Inferior parietal cortex (tissue), 1 donor: ENCODE measurements at regions not wholly inside any gene's neighbourhood (a gene's known extent, or its start where the extent isn't known, plus 50 kb on each side); places are given as distances from the start of the nearest gene placed in this dataset.
"Not testable (repeated sequence)": the region's sequence is repeated elsewhere in the genome, so short reads cannot be mapped to it uniquely, and the experiment has no call there.

ENCODE experiments used
- DNase-seq: peaks from one replicate; pipeline ENCODE4 v3.0.0-alpha.2; 2016; ENCODE audit errors: extremely low spot score

DNA sequence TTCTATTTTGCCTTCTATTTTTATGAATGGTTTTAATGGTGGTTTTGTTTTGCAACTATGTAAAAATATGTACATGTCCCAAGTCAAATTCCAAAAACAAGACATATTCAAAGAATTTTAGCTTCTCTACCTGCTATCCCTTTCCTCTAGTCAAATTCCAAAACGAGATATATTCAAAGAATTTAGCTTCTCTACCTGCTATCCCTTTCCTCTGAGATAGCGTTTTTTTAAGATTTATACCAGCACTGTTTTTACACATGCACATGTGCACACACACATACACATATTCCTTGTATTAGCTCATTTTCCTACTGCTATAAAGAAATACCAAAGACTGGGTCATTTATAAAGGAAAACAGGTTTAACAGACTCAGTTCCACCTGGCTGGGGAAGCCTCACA, 199.1 kb upstream of the ARL4C start:
- no peak for DNase-seq

DNA sequence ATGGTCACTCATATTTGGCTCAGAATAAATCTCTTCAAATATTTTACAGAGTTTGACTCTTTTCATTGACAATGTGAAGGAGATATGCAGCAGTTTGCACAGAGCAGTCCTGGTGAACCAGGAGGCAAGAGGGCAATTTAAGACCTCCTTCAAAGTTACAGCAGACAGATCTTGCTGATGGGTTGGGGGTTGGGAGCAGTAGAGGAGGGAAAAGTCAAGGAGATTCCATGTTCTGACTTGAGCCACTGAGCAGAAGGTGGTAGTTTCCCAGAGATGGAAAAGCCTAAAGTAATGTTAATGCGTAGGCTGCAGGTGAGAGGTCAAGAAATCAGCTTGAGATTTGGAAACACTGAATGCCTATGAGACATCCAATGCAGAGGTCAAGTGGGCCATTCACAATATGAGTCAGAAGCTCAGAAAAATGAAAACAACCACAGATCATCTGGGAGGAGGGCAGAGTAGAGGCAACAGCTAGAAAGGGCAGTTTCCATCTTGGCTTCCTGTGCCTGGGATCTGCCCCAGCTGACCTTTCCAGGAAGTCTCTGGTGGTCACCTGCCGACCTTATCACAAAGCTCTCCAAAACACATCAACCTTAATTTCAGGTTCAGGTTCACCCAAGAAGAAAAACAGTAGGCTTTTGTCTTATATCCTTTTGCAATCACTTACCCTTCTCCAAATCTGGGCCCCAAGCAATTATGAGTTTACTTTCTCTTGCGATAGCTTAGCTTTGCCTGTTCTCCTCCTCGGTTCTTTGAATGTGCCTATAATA, 197.5 kb upstream of the ARL4C start:
- DNase-seq: no peak

DNA sequence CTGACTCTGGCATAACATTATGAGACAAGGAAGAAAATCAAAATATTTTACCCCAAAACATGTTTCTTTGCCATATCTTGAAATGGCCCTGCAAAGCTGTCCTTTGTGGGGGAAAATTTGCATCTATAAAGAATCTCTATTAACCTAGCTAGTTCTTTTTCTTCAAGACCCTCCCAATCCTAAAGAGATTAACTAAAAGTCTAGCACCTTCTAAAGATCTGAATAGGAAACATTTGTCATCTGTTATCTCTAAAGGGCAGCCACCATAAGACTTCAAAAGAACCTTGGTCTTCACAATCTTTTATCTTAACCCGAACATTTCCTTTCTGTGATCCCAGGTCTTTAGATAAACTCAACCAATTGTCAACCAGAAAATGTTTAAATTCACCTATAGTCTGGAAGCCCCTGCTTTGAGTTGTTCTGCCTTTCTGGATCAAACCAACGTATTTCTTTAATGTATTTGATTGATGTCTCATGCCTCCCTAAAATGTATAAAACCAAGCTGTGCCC, 196.9 kb upstream of the ARL4C start:
- DNase-seq: not testable (repeated sequence)

DNA sequence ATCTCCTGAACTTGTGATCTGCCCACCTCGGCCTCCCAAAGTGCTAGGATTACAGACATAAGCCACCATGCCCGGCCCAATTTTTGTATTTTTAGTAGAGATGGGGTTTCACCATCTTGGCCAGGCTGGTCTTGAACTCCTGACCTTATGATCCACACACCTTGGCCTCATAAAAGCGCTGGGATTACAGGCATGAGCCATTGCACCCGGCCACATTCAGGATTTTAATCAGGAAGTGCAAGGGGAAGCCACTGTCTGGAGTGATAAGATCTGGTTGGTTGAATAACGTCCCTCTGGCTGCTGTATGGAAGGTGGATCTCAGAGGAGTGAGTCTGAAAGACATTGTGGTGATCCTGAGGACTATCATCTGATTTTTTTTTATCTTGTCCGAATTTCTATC, 196.3 kb upstream of the ARL4C start:
- DNase-seq: not testable (repeated sequence)

DNA sequence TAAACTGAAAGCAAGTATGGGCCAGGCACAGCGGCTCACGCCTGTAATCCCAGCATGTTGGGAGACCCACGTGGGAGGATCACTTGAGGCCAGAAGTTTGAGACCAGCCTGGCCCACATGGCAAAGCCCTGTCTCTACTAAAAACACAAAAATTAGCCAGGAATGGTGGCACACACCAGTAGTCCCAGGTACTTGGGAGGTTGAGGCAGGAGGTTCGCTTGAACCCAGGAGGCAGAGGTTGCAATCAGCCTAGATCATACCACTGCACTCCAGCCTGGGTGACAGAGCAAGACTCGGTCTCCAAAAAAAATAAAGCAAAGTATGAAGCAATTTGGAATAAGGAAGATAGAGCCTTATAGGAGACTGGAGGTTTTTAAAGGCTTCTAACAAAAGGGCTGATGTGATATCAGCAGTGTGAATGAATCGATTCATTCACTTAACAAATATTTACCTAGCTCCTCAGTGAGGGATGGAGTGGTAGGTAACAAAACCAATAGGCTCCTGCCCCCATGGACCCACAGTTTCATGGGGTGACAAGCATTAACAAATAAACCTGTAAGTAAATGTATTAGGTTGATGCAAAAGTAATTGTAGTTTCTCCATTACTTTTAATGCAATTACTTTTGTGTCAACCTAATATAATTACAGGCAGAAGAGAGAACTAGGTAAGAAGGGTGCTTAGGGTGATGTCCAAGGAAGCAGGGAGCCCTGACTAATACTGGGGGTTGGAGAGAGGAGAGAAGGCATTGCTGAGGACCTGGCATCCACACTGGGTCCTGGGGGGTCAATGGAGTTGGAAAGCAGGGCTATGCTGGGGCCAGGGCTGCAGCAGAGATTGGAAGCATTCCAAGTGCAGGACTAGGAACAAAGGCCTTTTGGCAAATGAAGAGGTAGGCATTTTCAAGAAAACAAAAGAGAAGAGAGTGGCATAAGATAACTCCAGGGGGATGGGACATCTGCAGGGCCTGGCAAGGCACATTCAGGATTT, 195.4 kb upstream of the ARL4C start:
- no peak for DNase-seq

DNA sequence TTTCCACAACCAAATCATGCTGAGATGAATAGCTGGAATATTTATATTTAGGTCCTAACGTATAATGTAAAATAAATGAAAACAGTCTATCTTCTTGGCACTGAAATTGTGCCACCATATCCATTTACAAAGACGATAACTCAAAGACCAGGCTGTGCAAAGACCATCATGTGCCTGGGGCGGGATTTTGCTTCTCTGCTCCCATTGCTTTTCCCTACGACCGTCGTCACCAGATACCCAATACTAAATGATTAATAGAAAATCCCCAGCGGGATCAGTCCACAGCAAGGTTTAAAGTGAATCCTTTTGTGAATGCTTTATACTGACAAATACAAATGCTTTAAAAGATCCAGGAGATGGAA, 194.3 kb upstream of the ARL4C start:
- no peak for DNase-seq

DNA sequence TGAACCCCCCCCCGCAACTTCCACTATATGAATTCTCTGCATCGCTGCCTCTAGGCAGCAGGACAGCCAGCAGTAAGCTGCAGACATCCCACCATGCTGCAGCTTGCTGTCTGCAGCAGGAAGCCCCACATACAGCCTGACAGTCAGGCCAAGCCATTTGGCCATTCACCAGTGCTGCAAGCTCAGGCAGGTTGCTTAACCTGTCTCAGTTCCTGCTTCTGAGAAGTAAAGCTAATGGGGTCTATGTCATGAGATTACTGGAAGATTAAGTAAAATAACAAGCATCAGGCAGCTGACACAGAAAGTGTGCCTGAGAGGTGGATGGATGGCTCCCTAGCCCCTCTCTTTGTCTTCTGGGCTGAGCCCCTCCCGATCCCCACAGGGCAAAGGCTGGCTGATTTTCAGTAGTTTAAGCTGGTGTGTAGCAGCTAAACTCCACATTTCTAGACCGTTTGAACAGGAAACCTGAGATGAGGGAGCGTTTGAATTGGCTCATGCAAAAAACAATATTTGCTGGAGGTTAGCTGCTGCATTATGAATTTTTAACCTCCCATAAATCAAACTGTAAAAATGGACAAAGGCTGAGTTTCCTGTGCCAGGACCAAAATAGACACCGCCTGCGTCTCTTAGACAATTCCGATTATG, 193.8 kb upstream of the ARL4C start:
- DNase-seq: no peak

DNA sequence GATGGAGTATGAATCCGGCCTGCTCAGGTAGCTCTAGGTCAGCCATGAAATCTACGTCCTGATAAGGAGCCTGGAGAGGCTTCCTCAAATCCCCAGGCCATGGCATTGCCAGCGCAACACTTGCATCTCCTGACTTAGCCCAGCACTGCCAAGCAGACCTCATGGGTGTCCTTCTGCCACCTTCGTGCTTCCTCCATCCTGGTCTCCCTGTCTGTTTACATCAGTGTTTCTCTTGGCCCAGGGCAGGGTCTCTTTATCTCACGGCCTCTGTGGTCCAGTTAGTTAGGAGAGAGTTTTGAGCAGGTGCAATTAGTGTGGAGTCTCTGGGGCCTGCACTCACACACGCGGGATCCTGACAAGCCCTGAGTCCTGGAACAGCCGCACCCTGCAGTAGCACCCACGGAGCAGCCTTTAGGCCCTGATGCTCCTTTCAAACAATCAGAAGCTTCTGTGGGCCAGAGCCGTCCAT, 193.1 kb upstream of the ARL4C start:
- DNase-seq: no peak

DNA sequence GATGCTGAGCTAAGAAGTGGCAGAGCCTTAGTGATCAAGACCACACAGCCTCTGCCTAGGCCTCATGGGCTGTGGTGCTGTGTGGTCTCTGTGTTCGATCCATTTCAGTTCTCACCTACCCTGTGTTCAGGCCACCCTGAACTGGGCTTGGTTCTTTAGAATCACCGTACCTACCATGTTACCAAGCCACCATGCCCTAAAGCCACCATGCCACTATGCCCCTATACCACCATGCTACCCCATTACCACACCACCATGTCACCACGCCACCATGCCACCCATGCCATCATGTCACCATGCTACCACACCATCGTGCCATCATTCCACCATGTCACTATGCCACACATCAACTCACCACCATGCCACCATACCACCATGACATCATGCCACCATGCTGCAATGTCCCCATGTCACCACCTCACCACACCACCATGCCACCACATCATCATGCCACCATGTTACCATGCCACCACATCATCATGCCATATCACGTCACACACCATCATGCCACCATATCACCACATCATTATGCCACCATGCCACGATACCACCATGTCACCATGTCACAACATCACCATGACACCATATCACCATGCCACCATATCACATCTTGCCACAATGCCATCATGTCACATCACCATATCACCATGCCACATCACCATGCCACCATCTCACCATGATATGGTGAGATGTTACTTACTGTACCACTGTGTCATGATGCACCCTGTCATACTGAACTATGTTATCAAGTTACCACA, 191.0 kb upstream of the ARL4C start:
- no peak for DNase-seq

DNA sequence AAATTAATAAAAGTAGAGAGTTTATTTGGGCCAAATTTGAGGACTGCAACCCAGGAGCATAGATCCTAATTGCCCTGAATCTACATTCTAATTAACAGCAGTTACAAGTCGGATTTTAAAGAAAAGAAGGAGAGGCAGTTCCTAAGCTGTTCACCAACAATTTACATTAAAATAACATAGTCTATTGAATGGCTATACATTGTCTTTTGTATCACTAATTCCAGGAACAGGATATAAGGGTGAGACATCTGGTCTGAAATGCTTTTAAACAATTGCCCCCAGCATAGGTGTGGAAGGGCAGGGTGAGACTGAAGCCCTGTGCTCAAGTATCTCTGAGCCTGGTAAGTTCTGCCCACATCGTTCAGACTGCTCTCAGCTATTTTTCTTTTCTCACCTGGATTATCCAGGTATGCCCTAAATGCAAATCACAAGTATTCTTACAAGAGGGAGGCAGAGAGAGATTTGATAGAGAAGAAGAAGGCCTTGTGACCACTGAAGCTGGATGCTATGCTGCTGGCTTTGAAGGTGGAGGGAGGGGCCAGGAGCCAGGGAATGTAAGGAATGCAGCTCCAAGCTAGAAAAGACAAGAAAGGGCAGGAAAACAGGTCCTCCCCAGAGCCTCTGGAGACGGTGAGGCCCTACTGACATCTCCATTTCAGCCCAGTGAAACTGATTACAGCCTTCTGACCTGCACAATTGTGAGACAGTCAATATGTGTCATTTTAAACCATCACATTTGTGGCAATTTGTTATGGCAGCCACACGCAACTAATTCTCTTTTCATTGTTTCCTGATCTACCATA, 189.4 kb upstream of the ARL4C start:
- DNase-seq: no peak

DNA sequence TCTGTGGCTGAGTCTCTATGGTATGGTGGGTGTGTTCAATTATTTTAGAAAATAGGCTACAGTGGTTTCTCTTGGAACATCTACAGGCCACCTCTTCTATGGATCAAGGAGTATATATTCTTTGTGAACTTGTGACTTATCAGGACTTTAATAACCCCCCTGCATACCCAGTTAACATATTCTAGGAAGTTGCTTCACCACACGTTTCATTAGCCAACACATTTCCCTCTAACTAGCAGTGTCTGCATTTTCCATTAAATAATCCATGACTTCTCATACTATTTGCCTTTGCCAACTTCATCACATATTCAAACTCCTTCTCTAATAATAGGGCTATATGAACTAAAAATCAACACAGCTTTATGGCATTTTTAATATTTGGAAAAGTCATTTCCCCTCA, 187.6 kb upstream of the ARL4C start:
- DNase-seq: no peak

DNA sequence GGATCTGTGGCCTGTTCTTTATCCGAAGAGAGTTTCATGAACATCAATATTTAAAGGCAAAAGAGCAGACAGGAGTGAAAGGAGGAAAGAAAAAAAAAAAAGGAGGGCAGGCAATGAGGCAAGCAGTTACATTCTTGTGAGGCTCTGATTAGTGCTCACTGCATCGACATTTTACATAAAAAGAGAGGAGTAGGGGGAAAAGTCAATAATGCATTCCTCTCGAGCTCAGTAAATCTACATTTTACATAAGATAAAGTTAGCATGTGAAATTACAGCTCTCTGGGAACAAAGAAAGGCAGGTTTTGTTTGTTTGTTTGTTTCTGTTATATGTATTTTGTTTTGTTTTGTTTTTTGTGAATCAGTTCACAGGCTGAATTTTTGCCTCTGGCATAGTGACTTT, 187.1 kb upstream of the ARL4C start:
- DNase-seq: no peak

DNA sequence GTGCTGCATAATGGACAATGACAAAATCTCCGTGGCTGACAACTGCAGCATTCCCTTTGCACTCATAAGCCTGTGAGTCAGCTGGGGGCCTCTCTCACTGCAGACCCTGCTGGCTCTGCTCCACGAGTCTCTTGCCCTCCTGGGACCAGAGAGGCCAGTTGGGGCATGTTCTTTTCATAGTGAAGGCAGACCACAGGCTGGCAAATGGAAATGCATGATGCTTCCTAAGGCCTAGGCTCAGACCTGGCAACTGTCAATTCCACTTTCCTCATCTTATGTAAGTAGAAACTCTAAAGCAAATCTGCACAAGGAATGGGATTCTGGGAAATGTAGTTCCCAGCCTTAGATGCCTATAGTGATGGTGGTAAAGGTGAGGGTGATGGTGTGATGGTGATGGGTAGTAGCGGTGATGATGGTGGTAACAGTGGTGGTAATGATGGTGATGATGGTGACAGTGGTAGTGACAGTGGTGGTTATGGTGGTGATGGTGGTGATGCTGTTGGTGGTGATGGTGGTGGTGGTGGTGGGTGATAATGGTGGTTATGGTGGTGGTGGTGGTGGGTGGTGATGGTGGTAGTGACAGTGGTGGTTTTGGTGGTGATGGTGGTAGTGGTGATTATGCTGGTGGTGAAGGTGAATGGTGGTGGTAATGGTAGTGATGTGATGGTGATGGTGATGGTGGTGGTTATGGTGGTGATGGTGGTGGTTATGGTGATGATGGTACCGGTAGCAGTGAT, 185.8 kb upstream of the ARL4C start:
- DNase-seq: no peak

DNA sequence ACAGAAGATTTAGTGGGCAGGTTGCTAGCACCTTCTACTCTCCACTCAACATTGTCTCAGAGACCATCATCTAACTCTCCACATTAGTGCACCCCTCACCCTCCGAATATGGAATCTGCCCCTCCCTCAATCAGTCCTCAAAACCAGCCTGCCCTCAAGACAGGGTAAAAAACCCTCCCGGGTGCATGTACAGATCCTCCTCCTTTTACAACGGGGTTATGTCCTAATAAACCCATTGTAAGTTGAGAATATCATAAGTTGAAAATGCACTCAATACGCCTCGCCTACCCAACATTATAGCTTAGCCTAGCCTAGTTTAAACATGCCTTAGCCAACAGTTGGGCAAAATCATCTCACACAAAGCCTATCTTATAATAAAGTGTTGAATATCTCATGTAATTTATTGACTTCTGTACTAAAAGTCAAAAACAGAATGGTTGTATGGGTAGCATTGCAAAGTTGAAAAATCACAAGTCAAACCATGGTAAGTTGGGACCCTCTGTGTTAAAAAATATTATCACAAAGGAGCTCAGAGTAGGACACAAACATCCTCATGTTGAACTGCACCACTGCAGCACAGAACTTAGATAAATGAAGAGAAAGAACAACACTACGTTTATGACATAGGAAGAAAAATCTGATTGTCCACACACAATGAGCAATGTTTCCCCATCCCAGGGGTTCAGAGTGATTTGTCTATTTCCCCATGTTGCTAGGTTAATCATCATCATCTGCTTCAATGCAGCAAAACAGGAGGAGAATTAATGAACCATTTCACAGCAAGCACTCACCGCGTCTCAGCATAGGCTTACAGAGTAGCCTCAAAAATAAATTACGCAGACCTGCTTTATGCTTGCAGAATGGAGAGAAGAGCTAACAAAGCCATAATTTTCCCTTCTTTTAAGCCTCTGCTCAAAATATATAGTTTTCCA, 184.1 kb upstream of the ARL4C start:
- DNase-seq: no peak

DNA sequence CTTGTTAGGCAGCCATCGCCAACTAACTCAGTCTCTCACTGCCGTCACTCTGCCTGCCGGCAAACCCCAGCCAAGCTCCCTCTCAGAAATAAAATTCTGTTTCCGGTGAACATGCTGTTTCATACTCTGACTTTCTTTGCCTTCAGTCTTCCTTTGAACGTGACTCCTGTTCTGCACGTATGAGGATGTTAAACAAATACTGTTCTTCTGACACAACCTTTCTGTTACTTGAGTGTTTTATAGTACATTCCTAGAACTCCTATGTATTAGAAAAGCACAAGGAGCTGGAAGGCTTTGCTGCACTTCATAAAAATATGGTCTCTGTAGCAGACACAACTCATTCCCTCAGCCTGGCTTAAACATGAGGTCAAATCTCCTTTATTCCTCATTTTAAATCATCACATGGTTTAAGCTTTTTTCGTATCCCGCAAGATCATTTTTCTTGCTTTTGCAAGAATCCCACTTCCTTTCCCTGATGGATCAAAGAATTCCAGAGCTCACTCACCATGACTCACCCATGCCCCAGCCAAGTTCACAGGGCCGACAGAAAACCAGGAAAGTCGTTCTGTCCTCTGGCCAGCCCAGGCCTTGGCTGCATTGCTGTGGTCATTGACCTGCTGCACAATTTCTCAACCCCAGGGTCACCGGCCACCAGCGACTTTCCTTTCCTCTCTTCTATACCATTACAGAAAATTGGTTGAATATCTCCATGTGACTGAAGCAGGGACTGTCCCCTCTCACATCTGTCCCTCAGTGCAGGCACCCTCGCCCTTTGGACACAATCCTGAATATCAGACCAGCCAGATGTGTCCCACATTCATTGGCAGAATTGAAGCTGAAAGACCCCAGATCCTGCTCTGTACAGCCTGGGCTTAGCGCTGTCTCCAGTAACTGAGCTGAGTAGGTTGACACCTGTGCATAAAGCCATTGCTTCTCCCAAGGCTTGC, 183.1 kb upstream of the ARL4C start:
- no peak for DNase-seq

DNA sequence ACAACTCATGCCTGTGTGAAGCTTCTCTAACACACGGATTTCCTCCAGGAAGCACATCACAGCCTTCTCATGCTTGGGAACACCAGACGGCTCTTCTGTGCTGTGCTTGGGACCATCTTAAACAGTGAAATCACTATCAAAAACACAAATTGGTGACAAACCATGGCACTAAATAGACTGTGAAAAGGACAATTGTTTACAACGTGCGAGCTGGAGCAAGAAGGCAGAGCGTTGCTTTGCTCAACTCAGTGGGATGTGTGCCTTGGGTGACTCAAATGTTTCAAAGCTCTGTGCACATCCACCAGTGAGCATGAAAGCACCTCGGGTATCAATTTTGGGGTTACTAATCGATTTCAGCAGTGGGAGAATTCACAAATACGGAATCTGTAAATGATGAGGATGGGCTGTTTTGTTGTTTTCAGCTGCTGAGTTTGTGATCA, 182.4 kb upstream of the ARL4C start:
- no peak for DNase-seq

DNA sequence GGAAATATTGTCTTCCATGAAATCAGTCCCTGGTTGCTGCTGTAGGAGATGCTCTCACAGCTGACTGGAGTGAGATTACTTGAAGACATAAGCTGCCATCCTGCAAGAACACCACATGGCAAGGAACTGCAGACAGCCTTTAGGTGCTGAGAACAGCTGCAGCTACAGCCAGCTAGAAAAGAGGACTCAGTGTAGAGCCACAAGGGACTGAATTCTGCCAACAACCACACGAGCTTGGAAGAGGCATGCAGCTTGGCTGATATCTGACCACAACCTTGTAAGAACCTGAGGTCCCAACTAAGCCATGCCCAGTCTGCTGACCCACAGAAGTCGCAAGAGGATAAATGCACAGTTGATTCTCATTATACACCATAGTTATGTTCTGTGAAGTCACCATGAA, 181.8 kb upstream of the ARL4C start:
- DNase-seq: no peak
